ENCODE measurements at regions not wholly inside any gene's neighbourhood (a gene's known extent, or its start where the extent isn't known, plus 50 kb on each side); places are given as distances from the start of the nearest gene placed in this dataset.

- no peak for DNase-seq
- Mint-ChIP-seq H3K27me3 (peaks cover 4 to 16% (median 11%) of the 10 kb centered on the region in 5 donors), H3K36me3 (no peaks in the 10 kb centered on the region), H3K9me3 (no peaks in the 10 kb centered on the region), H3K4me3 (no peak overlapping the region), H3K27ac (no peak overlapping the region), H3K4me1 (peaks cover 0 to 2% (median under 1%) of the 10 kb centered on the region in 4 donors)
- POLR2A ChIA-PET, result no interaction called here
- ATAC-seq, result no peak
These were observed 86.2 kb upstream of the ZNF516 start for GRCh38 chr18:76581261-76581660.

GRCh38 chr18:76580288-76580962 is 85.4 kb upstream of the ZNF516 start:
- no peak for DNase-seq
- Mint-ChIP-seq H3K4me3 (no peak overlapping the region), H3K27me3 (peaks cover 7 to 16% (median 11%) of the 10 kb centered on the region in 5 donors), H3K36me3 (no peaks in the 10 kb centered on the region), H3K4me1 (peaks cover 0 to 2% (median under 1%) of the 10 kb centered on the region in 4 donors), H3K9me3 (no peaks in the 10 kb centered on the region), H3K27ac (no peak overlapping the region)
- ATAC-seq, result no peak
- POLR2A ChIA-PET, result no interaction called here

DNA sequence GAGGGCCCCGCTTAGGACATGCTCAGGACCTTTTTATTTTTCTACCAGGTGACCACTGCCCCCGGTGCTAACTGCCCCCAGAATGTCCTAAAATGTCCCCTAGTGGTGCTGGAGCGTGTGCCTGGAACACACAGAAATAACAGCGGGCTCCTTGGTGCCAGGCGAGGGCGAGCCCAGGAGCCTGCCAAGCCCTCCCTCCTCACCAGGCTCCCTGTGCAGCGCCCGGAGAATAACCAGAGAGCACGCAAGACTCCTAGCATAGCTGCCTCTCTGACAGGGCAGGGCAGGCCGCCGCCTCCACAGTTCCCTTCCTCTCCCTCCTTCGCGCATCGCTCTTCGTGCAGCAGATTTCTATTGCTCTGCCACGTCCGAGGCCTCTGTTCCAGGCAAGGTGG is 84.3 kb upstream of the ZNF516 start:
- Mint-ChIP-seq H3K9me3 (no peaks in the 10 kb centered on the region), H3K4me3 (no peak overlapping the region), H3K27ac (no peak overlapping the region), H3K36me3 (no peaks in the 10 kb centered on the region), H3K27me3 (peaks cover 8 to 16% (median 11%) of the 10 kb centered on the region in 5 donors), H3K4me1 (peaks cover 0 to 2% (median under 1%) of the 10 kb centered on the region in 4 donors)
- no peak for DNase-seq
- no peak for ATAC-seq
- POLR2A ChIA-PET, result no interaction called here

GRCh38 chr18:76578571-76579300 is 83.7 kb upstream of the ZNF516 start:
- Mint-ChIP-seq H3K9me3 (no peaks in the 10 kb centered on the region), H3K4me1 (peaks cover 0 to 2% (median under 1%) of the 10 kb centered on the region in 4 donors), H3K4me3 (no peak overlapping the region), H3K27ac (no peak overlapping the region), H3K36me3 (no peaks in the 10 kb centered on the region), H3K27me3 (peaks cover 8 to 16% (median 11%) of the 10 kb centered on the region in 5 donors)
- DNase-seq (no peak), ATAC-seq (no peak)
- POLR2A ChIA-PET, result no interaction called here

DNA sequence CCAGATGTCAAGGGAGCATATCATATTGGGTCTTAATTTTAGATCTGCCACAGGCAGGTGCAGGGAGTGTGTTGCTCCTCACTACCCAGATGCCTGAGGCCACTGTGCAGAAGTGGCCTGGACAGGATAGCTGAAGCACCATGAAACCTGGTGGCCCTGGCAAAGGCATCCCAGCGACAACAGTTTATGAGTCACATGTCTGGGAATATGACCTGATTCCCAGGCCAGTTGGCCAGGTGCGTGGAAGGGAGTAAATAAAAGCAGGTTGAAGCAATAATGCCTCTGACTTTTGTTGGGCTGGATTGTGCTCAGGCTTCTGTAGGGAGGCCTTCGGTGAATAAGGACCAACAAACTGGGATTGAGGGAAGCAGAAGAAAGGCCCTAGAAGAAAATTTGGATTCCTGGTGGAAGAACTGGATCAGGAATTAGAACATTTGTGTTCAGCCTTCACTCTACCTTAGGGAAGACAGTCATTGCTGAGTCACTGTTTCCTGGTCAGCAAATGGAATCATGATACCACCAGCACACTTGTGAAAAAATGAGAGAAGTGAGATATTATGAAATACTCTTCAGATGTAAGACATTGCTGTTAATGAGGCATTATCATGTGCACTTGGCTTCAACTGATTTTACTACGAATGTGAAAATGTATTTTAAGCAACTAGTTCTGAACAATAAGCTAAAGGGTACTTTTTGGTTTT is 78.4 kb upstream of the ZNF516 start:
- ATAC-seq (no peak), DNase-seq (no peak)
- Mint-ChIP-seq H3K36me3 (no peaks in the 10 kb centered on the region), H3K4me1 (peaks cover 0 to under 1% (median 0%) of the 10 kb centered on the region in 4 donors), H3K9me3 (no peaks in the 10 kb centered on the region), H3K4me3 (no peak overlapping the region), H3K27me3 (peaks cover 1 to 31% (median 16%) of the 10 kb centered on the region in 5 donors), H3K27ac (no peak overlapping the region)
- POLR2A ChIA-PET, result no interaction called here

DNA sequence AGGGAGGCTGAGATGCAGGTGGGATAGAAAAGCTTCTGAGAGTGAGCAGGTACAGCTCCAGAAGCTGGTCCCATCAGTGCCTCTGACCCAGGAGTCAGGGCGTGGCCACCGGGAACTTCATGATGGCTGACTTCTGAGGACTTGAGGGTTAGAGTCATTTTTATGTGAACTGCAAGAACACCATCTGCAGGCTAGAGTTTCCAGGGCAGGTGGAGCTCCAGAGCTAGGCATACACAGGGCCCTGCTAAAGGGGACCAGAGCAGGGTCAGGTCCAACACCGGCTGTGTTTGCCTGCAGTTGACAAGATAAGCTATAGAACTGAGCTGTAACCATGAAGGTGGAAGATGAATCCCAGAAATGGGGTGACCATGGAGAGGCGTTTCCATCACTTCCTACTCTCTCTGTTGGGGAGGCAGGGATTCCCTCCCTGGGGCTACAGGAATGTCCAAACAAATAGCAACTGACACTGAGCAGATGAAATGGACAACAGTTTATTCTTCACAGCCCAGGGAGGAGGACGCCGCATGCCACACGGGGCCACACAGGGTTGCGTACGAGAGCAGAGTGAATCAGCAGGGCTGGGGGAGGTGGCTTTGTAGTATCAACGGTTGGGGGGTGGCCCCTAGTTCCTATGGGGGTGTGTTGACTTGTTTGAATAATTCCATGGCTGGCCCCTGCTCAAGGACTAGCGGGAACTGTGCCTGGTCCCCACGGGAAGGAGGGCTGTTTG is 77.6 kb upstream of the ZNF516 start:
- Mint-ChIP-seq H3K9me3 (no peaks in the 10 kb centered on the region), H3K27ac (no peak overlapping the region), H3K36me3 (no peaks in the 10 kb centered on the region), H3K27me3 (peaks cover 2 to 31% (median 15%) of the 10 kb centered on the region in 5 donors), H3K4me3 (no peak overlapping the region), H3K4me1 (no peaks in the 10 kb centered on the region)
- POLR2A ChIA-PET, result no interaction called here
- DNase-seq (no peak), ATAC-seq (no peak)

DNA sequence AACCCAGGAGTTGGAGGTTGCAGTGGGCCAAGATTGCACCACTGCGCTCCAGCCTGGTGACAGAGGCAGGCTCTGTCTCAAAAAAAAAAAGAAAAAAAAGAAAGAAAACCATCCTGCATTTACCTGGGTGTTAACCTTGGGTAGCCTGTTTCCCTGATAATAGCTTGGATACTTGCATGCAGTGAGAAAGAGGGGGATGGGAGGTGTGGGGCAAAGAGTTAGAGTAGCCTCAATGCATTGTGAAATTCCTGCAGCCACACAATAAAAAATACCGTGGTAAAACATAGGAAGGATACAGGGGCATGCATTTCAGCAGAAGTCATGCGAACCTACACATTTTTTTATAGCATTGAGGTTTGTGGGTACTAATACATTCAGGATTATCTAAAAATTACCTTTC is 76.6 kb upstream of the ZNF516 start:
- H3K4me1 Mint-ChIP-seq, result peaks cover 0 to 3% (median 1%) of the 10 kb centered on the region in 4 donors
- no peaks in the 10 kb centered on the region for H3K36me3 Mint-ChIP-seq
- POLR2A ChIA-PET, result no interaction called here
- H3K27me3 Mint-ChIP-seq, result peaks cover 4 to 41% (median 20%) of the 10 kb centered on the region in 5 donors
- no peak overlapping the region for H3K27ac Mint-ChIP-seq
- ATAC-seq, result no peak
- no peak for DNase-seq
- no peak overlapping the region for H3K4me3 Mint-ChIP-seq
- no peaks in the 10 kb centered on the region for H3K9me3 Mint-ChIP-seq

GRCh38 chr18:76570856-76571255 is 75.8 kb upstream of the ZNF516 start:
- no peak for ATAC-seq
- Mint-ChIP-seq H3K27me3 (peaks cover 8 to 41% (median 21%) of the 10 kb centered on the region in 5 donors), H3K36me3 (no peaks in the 10 kb centered on the region), H3K4me1 (peaks cover under 1 to 3% (median 3%) of the 10 kb centered on the region in 4 donors), H3K9me3 (no peaks in the 10 kb centered on the region), H3K27ac (no peak overlapping the region), H3K4me3 (no peak overlapping the region)
- POLR2A ChIA-PET, result no interaction called here
- no peak for DNase-seq

GRCh38 chr18:76569644-76570419 is 74.8 kb upstream of the ZNF516 start:
- Mint-ChIP-seq H3K27ac (no peak overlapping the region), H3K9me3 (no peaks in the 10 kb centered on the region), H3K4me1 (peaks cover 3 to 12% (median 10%) of the 10 kb centered on the region in 4 donors), H3K4me3 (no peak overlapping the region), H3K36me3 (no peaks in the 10 kb centered on the region), H3K27me3 (peaks cover 9 to 41% (median 21%) of the 10 kb centered on the region in 5 donors)
- ATAC-seq (no peak), DNase-seq (no peak)
- POLR2A ChIA-PET, result no interaction called here

DNA sequence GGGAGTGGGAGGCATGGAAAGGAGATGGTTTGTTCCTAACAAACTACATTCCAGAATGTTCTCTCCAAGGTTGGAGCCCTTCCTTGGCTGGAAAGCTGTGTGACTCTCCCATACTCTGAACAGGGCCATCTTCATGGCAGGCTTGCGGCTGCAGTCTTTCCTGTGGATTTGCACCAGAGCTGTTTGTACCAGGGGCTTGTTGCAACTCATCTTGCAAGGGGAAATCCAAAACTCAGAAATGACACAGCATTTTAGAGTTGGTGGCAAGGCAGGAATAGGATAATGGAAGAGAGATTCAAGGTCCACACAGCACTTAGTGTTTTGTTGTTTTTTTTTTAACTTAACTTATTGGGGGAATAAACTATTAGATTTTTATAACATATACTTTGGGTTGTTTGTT is 73.7 kb upstream of the ZNF516 start:
- H3K27ac Mint-ChIP-seq, result no peak overlapping the region

GRCh38 chr18:76567835-76568445 is 72.9 kb upstream of the ZNF516 start:
- POLR2A ChIA-PET, result no interaction called here
- Mint-ChIP-seq H3K36me3 (no peaks in the 10 kb centered on the region), H3K4me3 (no peak overlapping the region), H3K27ac (no peak overlapping the region), H3K4me1 (peaks cover 3 to 12% (median 10%) of the 10 kb centered on the region in 4 donors), H3K9me3 (no peaks in the 10 kb centered on the region), H3K27me3 (peaks cover 9 to 41% (median 21%) of the 10 kb centered on the region in 5 donors)
- DNase-seq (no peak), ATAC-seq (no peak)

More for the DNA sequence above, 73.7 kb upstream of the ZNF516 start:
- no peaks in the 10 kb centered on the region for H3K9me3 Mint-ChIP-seq
- POLR2A ChIA-PET, result no interaction called here
- H3K4me1 Mint-ChIP-seq, result peaks cover 3 to 12% (median 10%) of the 10 kb centered on the region in 4 donors
- ATAC-seq (no peak), DNase-seq (no peak)
- H3K36me3 Mint-ChIP-seq, result no peaks in the 10 kb centered on the region
- peaks cover 9 to 41% (median 21%) of the 10 kb centered on the region in 5 donors for H3K27me3 Mint-ChIP-seq
- no peak overlapping the region for H3K4me3 Mint-ChIP-seq

GRCh38 chr18:76566987-76567386 is 71.9 kb upstream of the ZNF516 start:
- peaks cover 0 to under 1% (median 0%) of the 10 kb centered on the region in 3 donors for H3K36me3 Mint-ChIP-seq
- no peak overlapping the region for H3K4me3 Mint-ChIP-seq
- peaks cover 9 to 42% (median 18%) of the 10 kb centered on the region in 5 donors for H3K27me3 Mint-ChIP-seq
- DNase-seq, result no peak
- no peak for ATAC-seq
- H3K9me3 Mint-ChIP-seq, result no peaks in the 10 kb centered on the region
- POLR2A ChIA-PET, result no interaction called here
- H3K27ac Mint-ChIP-seq, result no peak overlapping the region
- H3K4me1 Mint-ChIP-seq, result peaks cover 3 to 12% (median 10%) of the 10 kb centered on the region in 4 donors
